ENCODE measurements at regions not wholly inside any gene's neighbourhood (a gene's known extent, or its start where the extent isn't known, plus 50 kb on each side); places are given as distances from the start of the nearest gene placed in this dataset.

GRCh38 chr15:70407336-70407670 lies 309.6 kb upstream of the TLE3 start:
- H3K4me1 Mint-ChIP-seq (ENCODE audit: low read depth), result peaks cover 15% of the 10 kb centered on the region
- no peak overlapping the region for H3K4me3 Mint-ChIP-seq (ENCODE audit: low read depth)
- H3K9me3 Mint-ChIP-seq (ENCODE audit: low read depth), result peaks cover 15% of the 10 kb centered on the region
- peaks cover 15% of the 10 kb centered on the region for H3K27me3 Mint-ChIP-seq
- TF ChIP-seq, protein P1, sequence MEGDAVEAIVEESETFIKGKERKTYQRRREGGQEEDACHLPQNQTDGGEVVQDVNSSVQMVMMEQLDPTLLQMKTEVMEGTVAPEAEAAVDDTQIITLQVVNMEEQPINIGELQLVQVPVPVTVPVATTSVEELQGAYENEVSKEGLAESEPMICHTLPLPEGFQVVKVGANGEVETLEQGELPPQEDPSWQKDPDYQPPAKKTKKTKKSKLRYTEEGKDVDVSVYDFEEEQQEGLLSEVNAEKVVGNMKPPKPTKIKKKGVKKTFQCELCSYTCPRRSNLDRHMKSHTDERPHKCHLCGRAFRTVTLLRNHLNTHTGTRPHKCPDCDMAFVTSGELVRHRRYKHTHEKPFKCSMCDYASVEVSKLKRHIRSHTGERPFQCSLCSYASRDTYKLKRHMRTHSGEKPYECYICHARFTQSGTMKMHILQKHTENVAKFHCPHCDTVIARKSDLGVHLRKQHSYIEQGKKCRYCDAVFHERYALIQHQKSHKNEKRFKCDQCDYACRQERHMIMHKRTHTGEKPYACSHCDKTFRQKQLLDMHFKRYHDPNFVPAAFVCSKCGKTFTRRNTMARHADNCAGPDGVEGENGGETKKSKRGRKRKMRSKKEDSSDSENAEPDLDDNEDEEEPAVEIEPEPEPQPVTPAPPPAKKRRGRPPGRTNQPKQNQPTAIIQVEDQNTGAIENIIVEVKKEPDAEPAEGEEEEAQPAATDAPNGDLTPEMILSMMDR (IDR thresholded peaks at IDR 0.05; ENCODE audit: unreplicated experiment), result no peak
- H3K36me3 Mint-ChIP-seq (ENCODE audit: insufficient read depth), result peaks cover 2% of the 10 kb centered on the region
- DNase-seq (ENCODE audit: low spot score, unreplicated experiment), result no peak
- H3K27ac Mint-ChIP-seq, result peak overlapping the region; percentile 21

- Mint-ChIP-seq H3K4me1 (ENCODE audit: low read depth) (peaks cover 15% of the 10 kb centered on the region), H3K9me3 (ENCODE audit: low read depth) (peaks cover 15% of the 10 kb centered on the region), H3K27me3 (peaks cover 20% of the 10 kb centered on the region), H3K27ac (peak overlapping the region; percentile 21), H3K4me3 (ENCODE audit: low read depth) (no peak overlapping the region), H3K36me3 (ENCODE audit: insufficient read depth) (peaks cover 2% of the 10 kb centered on the region)
- DNase-seq (ENCODE audit: low spot score, unreplicated experiment), result no peak
- TF ChIP-seq, protein P1 (IDR thresholded peaks at IDR 0.05; ENCODE audit: unreplicated experiment), result no peak
Observed at GRCh38 chr15:70406617-70407335, 309.1 kb upstream of the TLE3 start.

- Mint-ChIP-seq H3K9me3 (ENCODE audit: low read depth) (peaks cover 3% of the 10 kb centered on the region), H3K4me3 (ENCODE audit: low read depth) (no peak overlapping the region), H3K36me3 (ENCODE audit: insufficient read depth) (no peaks in the 10 kb centered on the region), H3K27me3 (peaks cover 52% of the 10 kb centered on the region), H3K27ac (no peak overlapping the region), H3K4me1 (ENCODE audit: low read depth) (peaks cover 3% of the 10 kb centered on the region)
- TF ChIP-seq, protein P1 (IDR thresholded peaks at IDR 0.05; ENCODE audit: unreplicated experiment), result no peak
- no peak for DNase-seq (ENCODE audit: low spot score, unreplicated experiment)
Observed at GRCh38 chr15:70401709-70402108, 304.0 kb upstream of the TLE3 start.

DNA sequence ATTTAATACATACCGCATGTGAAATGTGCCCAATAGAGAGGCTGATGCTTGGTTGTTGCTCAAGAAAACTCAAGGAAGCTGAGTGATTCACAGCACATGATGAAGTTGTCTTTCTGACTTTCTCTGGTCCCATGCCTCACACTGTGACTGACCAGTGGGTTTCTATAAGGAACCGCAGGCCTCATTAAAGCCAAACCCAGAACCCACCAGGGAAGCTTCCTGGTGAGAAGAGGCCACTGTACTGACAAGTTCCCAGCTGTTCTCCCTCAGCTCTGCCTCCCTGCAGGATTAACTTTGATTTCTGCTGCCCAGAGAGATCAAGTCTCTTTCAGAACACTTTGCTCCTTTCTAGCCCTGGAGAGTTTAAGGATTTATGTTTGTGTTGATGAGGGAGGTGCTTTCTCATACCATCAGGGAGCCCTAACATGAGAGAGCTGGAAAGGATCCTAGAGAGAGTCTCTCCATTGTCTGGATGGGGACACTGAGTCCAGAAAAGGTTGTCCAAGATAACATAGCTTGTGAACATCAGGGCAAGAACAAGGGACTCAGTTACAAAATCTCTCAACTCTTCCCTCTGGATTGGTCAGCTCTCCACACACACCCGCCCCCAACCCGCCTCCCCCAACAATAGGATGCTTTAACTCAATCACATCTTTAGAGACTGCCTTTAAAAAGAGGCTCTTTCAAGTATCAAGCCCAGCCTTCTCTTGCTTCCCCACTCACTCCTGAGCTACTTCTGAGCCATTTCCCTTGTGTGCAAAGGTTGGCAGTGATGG lies 303.2 kb upstream of the TLE3 start:
- DNase-seq (ENCODE audit: low spot score, unreplicated experiment), result no peak
- no peak overlapping the region for H3K27ac Mint-ChIP-seq
- H3K36me3 Mint-ChIP-seq (ENCODE audit: insufficient read depth), result no peaks in the 10 kb centered on the region
- TF ChIP-seq, protein P1 (IDR thresholded peaks at IDR 0.05; ENCODE audit: unreplicated experiment), result no peak
- H3K4me3 Mint-ChIP-seq (ENCODE audit: low read depth), result no peak overlapping the region
- H3K27me3 Mint-ChIP-seq, result peaks cover 55% of the 10 kb centered on the region
- H3K9me3 Mint-ChIP-seq (ENCODE audit: low read depth), result peaks cover 3% of the 10 kb centered on the region
- H3K4me1 Mint-ChIP-seq (ENCODE audit: low read depth), result no peaks in the 10 kb centered on the region

DNA sequence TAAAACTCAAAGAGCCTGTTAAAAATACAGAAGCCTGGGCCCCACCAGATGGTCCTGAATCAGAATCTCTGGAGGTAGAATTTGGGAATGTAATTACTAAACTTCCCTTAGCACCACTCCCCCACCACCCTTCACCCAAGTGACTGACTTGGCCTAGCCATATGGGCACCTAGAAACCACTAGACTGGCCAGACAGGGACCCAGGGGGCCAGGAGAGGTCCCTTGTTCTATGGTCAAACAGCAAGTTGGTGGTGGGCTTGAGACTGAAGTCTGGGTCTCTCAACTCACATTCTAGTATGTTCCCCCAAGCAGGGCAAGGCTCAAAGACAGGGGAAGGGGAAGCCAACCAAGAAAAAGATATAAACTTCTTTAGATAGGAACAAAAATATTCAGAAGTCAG lies 301.5 kb upstream of the TLE3 start:
- Mint-ChIP-seq H3K4me3 (ENCODE audit: low read depth) (no peak overlapping the region), H3K27me3 (peaks cover 67% of the 10 kb centered on the region), H3K9me3 (ENCODE audit: low read depth) (no peaks in the 10 kb centered on the region), H3K27ac (no peak overlapping the region), H3K4me1 (ENCODE audit: low read depth) (no peaks in the 10 kb centered on the region), H3K36me3 (ENCODE audit: insufficient read depth) (no peaks in the 10 kb centered on the region)
- no peak for DNase-seq (ENCODE audit: low spot score, unreplicated experiment)
- TF ChIP-seq, protein P1 (IDR thresholded peaks at IDR 0.05; ENCODE audit: unreplicated experiment), result no peak

All from progenitor cell of endocrine pancreas (in vitro differentiated cells).